Vagina (tissue), 2 donors: ENCODE measurements at regions not wholly inside any gene's neighbourhood (a gene's known extent, or its start where the extent isn't known, plus 50 kb on each side); places are given as distances from the start of the nearest gene placed in this dataset.

ENCODE experiments used
- DNase-seq, 2 donors: peaks; one replicate each; pipeline ENCODE4 v3.0.0-alpha.2; 2017; ENCODE audit errors: extremely low spot score in 2 of 2
- H3K27ac ChIP-seq: fragments of 200-600 bp; sonication (generic); one replicate; pipeline ENCODE4 v1.5.1; 2019
- H3K27me3 ChIP-seq: fragments of 200-600 bp; sonication (generic); one replicate; pipeline ENCODE4 v1.5.1; 2019
- H3K36me3 ChIP-seq, 2 donors: fragments of 200-600 bp; sonication (generic); one replicate each; pipeline ENCODE4 v1.5.1; 2017 to 2019
- H3K4me1 ChIP-seq: fragments of 200-600 bp; sonication (generic); one replicate; pipeline ENCODE4 v1.5.1; 2019
- H3K4me3 ChIP-seq, 2 donors: fragments of 200-600 bp; sonication (generic); 1 replicate in 1 of 2; 2 replicates in 1 of 2; pipeline ENCODE4 v1.5.1; 2016 to 2019
- H3K9me3 ChIP-seq: fragments of 200-600 bp; sonication (generic); one replicate; pipeline ENCODE4 v1.5.1; 2019
- POLR2A ChIP-seq, 2 donors: fragments of 450-650 bp; IDR thresholded peaks; one replicate each; pipeline ENCODE4 v1.6.1; 2017; ENCODE audit warnings: antibody characterized with exemption in 2 of 2, mild to moderate bottlenecking in 2 of 2, moderate library complexity in 2 of 2
- POLR2AphosphoS5 ChIP-seq, 2 donors: sonication (generic); formaldehyde crosslinking; IDR thresholded peaks; one replicate each; pipeline ENCODE4 v1.9.0; 2017; ENCODE audit warnings: antibody characterized with exemption in 2 of 2, mild to moderate bottlenecking in 2 of 2, low read depth in 1 of 2; ENCODE audit not compliant: insufficient read depth in 1 of 2
- intact Hi-C: fragments of 100-400 bp; cut with DNase I; formaldehyde crosslinking; loops from one replicate; pipeline ENCODE4 v1.15.1; 2023
- TF ChIP-seq, protein P1 (sequence below), 3 experiments: fragments of 450-650 bp in 2 of 3; fragments of 200-600 bp in 1 of 3; sonication (generic) in 1 of 3; IDR thresholded peaks; one replicate each; pipeline ENCODE4 v1.5.1; 2017 to 2019; ENCODE audit warnings: antibody characterized with exemption in 3 of 3, mild to moderate bottlenecking in 2 of 3, moderate library complexity in 2 of 3

DNA sequence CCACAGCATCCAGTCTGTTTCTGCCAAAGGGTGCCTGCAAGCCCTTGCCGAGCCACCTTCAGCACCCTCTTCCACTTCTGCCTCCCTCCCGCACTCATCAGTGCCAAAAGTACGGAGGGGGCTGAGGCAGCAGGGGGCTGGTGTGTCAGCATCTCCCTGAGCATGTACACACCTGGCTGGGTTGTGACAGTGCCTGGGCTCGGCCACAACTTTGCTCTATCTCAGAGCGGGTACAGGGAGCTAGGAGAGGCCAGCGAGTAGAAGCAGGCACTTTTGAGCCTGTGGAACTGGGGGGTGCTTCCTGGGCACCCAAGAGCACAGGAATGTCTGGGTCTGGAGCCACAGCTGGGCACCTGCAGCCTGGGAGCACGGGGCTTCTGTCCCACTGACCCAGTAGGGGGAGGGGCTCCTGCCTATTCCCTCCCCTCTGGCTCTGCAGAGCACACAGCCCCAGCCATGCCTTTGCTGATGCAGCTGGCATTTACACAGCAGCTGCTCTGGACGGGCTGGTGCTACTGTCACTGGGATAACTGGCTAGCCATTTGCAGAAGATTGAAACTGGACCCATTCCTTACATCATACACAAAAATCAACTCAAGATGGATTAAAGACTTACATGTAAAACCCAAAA, 319.8 kb upstream of the RRP15 start:
- TF ChIP-seq, protein P1, sequence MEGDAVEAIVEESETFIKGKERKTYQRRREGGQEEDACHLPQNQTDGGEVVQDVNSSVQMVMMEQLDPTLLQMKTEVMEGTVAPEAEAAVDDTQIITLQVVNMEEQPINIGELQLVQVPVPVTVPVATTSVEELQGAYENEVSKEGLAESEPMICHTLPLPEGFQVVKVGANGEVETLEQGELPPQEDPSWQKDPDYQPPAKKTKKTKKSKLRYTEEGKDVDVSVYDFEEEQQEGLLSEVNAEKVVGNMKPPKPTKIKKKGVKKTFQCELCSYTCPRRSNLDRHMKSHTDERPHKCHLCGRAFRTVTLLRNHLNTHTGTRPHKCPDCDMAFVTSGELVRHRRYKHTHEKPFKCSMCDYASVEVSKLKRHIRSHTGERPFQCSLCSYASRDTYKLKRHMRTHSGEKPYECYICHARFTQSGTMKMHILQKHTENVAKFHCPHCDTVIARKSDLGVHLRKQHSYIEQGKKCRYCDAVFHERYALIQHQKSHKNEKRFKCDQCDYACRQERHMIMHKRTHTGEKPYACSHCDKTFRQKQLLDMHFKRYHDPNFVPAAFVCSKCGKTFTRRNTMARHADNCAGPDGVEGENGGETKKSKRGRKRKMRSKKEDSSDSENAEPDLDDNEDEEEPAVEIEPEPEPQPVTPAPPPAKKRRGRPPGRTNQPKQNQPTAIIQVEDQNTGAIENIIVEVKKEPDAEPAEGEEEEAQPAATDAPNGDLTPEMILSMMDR (IDR thresholded peaks at IDR 0.05): no peak
- TF ChIP-seq POLR2AphosphoS5 (IDR thresholded peaks at IDR 0.05; ENCODE audit: insufficient read depth in 1 of 2, low read depth in 1 of 2) (no peak), POLR2A (IDR thresholded peaks at IDR 0.05) (no peak)
- no peaks in the 10 kb centered on the region for H3K27me3 ChIP-seq
- intact Hi-C loops: no loop called here

DNA sequence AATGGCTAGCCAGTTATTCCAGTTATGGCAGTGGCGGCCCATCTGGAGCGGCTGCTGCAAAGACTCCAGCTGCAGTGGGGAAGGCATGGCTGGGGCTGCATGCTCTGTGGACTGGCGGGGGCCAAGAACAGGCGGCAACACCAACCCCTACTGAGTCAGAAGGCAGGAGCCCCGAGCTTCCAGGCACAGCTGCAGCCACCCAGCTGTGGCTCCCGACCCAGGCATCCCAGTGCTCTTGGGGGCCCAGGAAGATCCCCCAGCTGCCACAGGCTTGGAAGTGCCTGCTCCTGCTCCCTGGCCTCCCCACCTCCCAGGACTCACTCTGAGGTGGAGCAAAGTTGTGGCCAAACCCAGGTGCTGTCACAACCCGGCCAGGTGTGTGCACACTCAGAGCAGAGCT, 317.0 kb upstream of the RRP15 start:
- Histone ChIP-seq H3K36me3 (no peaks in the 10 kb centered on the region), H3K4me1 (no peaks in the 10 kb centered on the region), H3K27me3 (no peaks in the 10 kb centered on the region), H3K4me3 (no peak overlapping the region), H3K27ac (no peak overlapping the region), H3K9me3 (no peaks in the 10 kb centered on the region)
- DNase-seq: no peak
- TF ChIP-seq POLR2A (IDR thresholded peaks at IDR 0.05) (no peak), POLR2AphosphoS5 (IDR thresholded peaks at IDR 0.05; ENCODE audit: insufficient read depth in 1 of 2, low read depth in 1 of 2) (no peak)
- TF ChIP-seq, protein P1 (IDR thresholded peaks at IDR 0.05): no peak
- intact Hi-C loops: no loop called here

More for the DNA sequence above, 319.8 kb upstream of the RRP15 start:
- no peak overlapping the region for H3K27ac ChIP-seq
- no peak overlapping the region for H3K4me3 ChIP-seq
- no peaks in the 10 kb centered on the region for H3K36me3 ChIP-seq
- H3K4me1 ChIP-seq: no peaks in the 10 kb centered on the region
- DNase-seq: no peak
- H3K9me3 ChIP-seq: no peaks in the 10 kb centered on the region

DNA sequence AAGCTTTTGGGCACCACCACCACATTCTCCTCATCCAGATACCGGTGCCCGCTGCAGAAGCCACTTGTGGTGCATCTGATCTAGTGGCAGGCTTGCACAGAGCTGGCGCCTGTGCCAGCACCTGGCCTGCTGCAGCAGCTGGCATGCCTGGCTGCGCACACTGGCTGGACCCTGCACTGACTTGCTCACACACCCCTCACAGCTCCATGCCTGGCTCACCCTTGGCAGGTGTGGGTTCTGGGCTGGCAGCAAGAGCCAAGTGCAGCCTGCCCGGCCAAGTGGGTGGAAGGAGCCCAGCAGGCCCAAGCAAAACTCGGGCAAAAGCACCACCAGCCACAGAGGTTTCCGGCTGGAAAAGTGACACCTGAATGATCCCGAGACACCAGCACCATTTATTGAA, 315.7 kb upstream of the RRP15 start:
- H3K27ac ChIP-seq: no peak overlapping the region
- TF ChIP-seq POLR2AphosphoS5 (IDR thresholded peaks at IDR 0.05; ENCODE audit: insufficient read depth in 1 of 2, low read depth in 1 of 2): no peak
- TF ChIP-seq, protein P1 (IDR thresholded peaks at IDR 0.05): no peak
- no peak for TF ChIP-seq POLR2A (IDR thresholded peaks at IDR 0.05)
- H3K36me3 ChIP-seq: no peaks in the 10 kb centered on the region
- no peaks in the 10 kb centered on the region for H3K27me3 ChIP-seq
- no peak overlapping the region for H3K4me3 ChIP-seq
- H3K9me3 ChIP-seq: no peaks in the 10 kb centered on the region
- DNase-seq: no peak
- intact Hi-C loops: no loop called here
- no peaks in the 10 kb centered on the region for H3K4me1 ChIP-seq

DNA sequence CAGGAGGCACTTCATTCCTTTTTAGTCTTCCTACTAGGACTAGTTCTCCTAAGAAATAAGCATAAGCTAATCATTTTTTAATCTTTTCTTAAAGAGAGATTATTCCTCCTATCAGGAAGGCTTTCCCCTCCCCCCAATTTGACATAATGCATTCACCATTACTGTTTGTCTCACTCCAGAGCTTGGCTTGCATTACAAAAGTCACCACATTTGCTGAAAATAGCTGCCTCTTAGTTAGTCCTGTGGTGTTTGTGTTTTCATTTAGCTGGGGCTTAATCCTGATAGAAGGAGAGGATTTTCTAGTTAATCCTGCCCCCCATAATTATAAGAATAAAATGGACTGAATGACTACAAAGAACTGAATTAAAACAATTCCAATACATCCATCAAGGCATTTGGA, 307.1 kb upstream of the RRP15 start:
- Histone ChIP-seq H3K27me3 (no peaks in the 10 kb centered on the region), H3K4me1 (no peaks in the 10 kb centered on the region), H3K4me3 (no peak overlapping the region), H3K27ac (no peak overlapping the region), H3K9me3 (no peaks in the 10 kb centered on the region), H3K36me3 (no peaks in the 10 kb centered on the region)
- TF ChIP-seq, protein P1 (IDR thresholded peaks at IDR 0.05): no peak
- TF ChIP-seq POLR2A (IDR thresholded peaks at IDR 0.05) (no peak), POLR2AphosphoS5 (IDR thresholded peaks at IDR 0.05; ENCODE audit: insufficient read depth in 1 of 2, low read depth in 1 of 2) (no peak)
- intact Hi-C loops: no loop called here
- DNase-seq: no peak

DNA sequence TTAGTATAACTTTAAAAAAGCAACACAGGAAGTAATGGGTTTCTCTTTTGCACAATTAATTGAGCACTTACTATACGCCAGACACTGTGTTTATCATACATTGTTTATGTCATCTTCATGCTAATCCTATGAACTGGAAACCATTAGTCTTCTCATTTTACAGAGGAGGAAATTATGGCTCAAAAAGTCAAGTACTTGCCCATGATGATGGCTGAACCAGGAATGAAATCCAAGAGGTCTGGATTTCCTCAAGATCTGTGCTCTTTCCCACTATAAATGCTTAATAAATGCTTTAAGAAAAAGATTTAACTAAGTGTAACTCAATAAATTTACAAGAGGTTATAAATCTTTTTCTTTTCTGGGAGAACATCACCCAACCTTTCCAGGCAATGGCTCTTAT, 303.7 kb upstream of the RRP15 start:
- no peaks in the 10 kb centered on the region for H3K9me3 ChIP-seq
- no peaks in the 10 kb centered on the region for H3K4me1 ChIP-seq
- H3K27me3 ChIP-seq: no peaks in the 10 kb centered on the region
- H3K4me3 ChIP-seq: no peak overlapping the region
- no peak overlapping the region for H3K27ac ChIP-seq
- no peaks in the 10 kb centered on the region for H3K36me3 ChIP-seq
- DNase-seq: no peak
- TF ChIP-seq, protein P1 (IDR thresholded peaks at IDR 0.05): no peak
- TF ChIP-seq POLR2A (IDR thresholded peaks at IDR 0.05) (no peak), POLR2AphosphoS5 (IDR thresholded peaks at IDR 0.05; ENCODE audit: insufficient read depth in 1 of 2, low read depth in 1 of 2) (no peak)
- intact Hi-C loops: no loop called here
